H1 (cell line): ENCODE measurements at regions not wholly inside any gene's neighbourhood (a gene's known extent, or its start where the extent isn't known, plus 50 kb on each side); places are given as distances from the start of the nearest gene placed in this dataset.
"Not testable (repeated sequence)": the region's sequence is repeated elsewhere in the genome, so short reads cannot be mapped to it uniquely, and the experiment has no call there.

Experiments used
- CTCF ChIA-PET: fragments of 300-600 bp; sonication (Branson Sonifier 250); formaldehyde crosslinking; loops from one replicate; lab custom pipeline; 2021; ENCODE audit not compliant: partially characterized antibody; lab: Charles Lee
- POLR2A ChIA-PET: fragments of 300-600 bp; sonication (Branson Sonifier 250); formaldehyde crosslinking; loops from one replicate; lab custom pipeline; 2021; ENCODE audit warnings: inconsistent platforms; ENCODE audit not compliant: partially characterized antibody; lab: Charles Lee
- DNase-seq, 2 experiments: peaks; one replicate each; pipeline versions ENCODE4 v3.0.0 to v3.0.0-alpha.2; 2010 to 2022; ENCODE audit warnings: low spot score in 2 of 2, low read depth in 1 of 2, mixed read lengths in 1 of 2
- FAIRE-seq: peaks from 2 replicates; lab custom pipeline; 2011; peaks lifted over from hg19 to GRCh38; lab: Jason Lieb, UNC
- H2AFZ ChIP-seq: 2 replicates; pipeline ENCODE4 v1.8.1; 2012; ENCODE audit warnings: low read length, inconsistent platforms
- H2AK5ac ChIP-seq: 2 replicates; pipeline ENCODE4 v1.6.1; 2013; ENCODE audit warnings: low read depth, low read length
- H2BK120ac ChIP-seq: replicated peaks from 2 replicates; pipeline ENCODE3; 2013; ENCODE audit warnings: low read depth, low read length, inconsistent platforms
- H2BK12ac ChIP-seq: 2 replicates; pipeline ENCODE4 v1.6.1; 2013; ENCODE audit warnings: low read depth, low read length
- H2BK15ac ChIP-seq: 2 replicates; pipeline ENCODE4 v1.6.1; 2013; ENCODE audit warnings: low read length
- H2BK20ac ChIP-seq: 2 replicates; pipeline ENCODE4 v1.6.1; 2013; ENCODE audit warnings: low read length
- H2BK5ac ChIP-seq: 2 replicates; pipeline ENCODE4 v1.6.1; 2013; ENCODE audit warnings: low read depth, low read length
- H3K14ac ChIP-seq: 2 replicates; pipeline ENCODE4 v1.6.1; 2013; ENCODE audit warnings: inconsistent platforms; ENCODE audit not compliant: insufficient read length
- H3K18ac ChIP-seq: 2 replicates; pipeline ENCODE4 v1.6.1; 2013; ENCODE audit warnings: low read length; ENCODE audit errors: extremely low read depth
- H3K23ac ChIP-seq: 2 replicates; pipeline ENCODE4 v1.6.1; 2013; ENCODE audit warnings: inconsistent platforms; ENCODE audit not compliant: insufficient read length
- H3K23me2 ChIP-seq: 2 replicates; pipeline ENCODE4 v1.6.1; 2013; ENCODE audit warnings: low read depth, low read length
- H3K27ac ChIP-seq: 2 replicates; pipeline ENCODE4 v1.6.1; 2011; ENCODE audit warnings: low read depth, low read length, inconsistent platforms
- H3K27me3 ChIP-seq, 4 experiments: replicated peaks in 1 of 4; 1 replicate in 1 of 4; 2 replicates in 3 of 4; pipeline versions ENCODE4 v1.6.1 to v1.8.1; 2011 to 2013; ENCODE audit warnings: low read length in 3 of 4, mild to moderate bottlenecking in 3 of 4, inconsistent platforms in 2 of 4, mixed read lengths in 2 of 4, moderate library complexity in 1 of 4; ENCODE audit not compliant: control insufficient read depth in 3 of 4, insufficient read depth in 3 of 4; ENCODE audit errors: extremely low read depth in 1 of 4
- H3K36me3 ChIP-seq, 4 experiments: 2 replicates each; pipeline versions ENCODE4 v1.6.1 to v1.8.1; 2011 to 2013; ENCODE audit warnings: mild to moderate bottlenecking in 4 of 4, low read length in 3 of 4, moderate library complexity in 2 of 4, control low read depth in 1 of 4, inconsistent platforms in 1 of 4; ENCODE audit not compliant: insufficient read depth in 4 of 4, control insufficient read depth in 2 of 4
- H3K4ac ChIP-seq: replicated peaks from 2 replicates; pipeline ENCODE3; 2013; ENCODE audit warnings: low read length, low read depth, mixed read lengths, inconsistent platforms; ENCODE audit not compliant: insufficient read length
- H3K4me1 ChIP-seq, 4 experiments: replicated peaks in 1 of 4; 1 replicate in 1 of 4; 2 replicates in 3 of 4; pipeline versions ENCODE4 v1.6.1 to v1.8.1; 2011 to 2013; ENCODE audit warnings: low read length in 3 of 4, inconsistent platforms in 2 of 4, mixed read lengths in 1 of 4; ENCODE audit not compliant: insufficient read depth in 4 of 4, control insufficient read depth in 3 of 4
- H3K4me2 ChIP-seq, 2 experiments: 2 replicates each; pipeline versions ENCODE4 v1.6.1 to v1.8.1; 2011 to 2013; ENCODE audit warnings: low read depth in 2 of 2, low read length in 2 of 2, control low read depth in 1 of 2, inconsistent platforms in 1 of 2, mild to moderate bottlenecking in 1 of 2; ENCODE audit not compliant: insufficient read depth in 1 of 2
- H3K4me3 ChIP-seq, 4 experiments: fragments of 200-600, 300-600 bp in 1 of 4; sonication (generic), shearing (Covaris generic), sonication (Bioruptor Twin) in 1 of 4; 2 replicates each; pipeline versions ENCODE4 v1.5.1 to v1.8.1; 2011 to 2016; ENCODE audit warnings: low read length in 4 of 4, low read depth in 3 of 4, control low read depth in 2 of 4, inconsistent platforms in 2 of 4, mild to moderate bottlenecking in 2 of 4, mixed read lengths in 1 of 4, moderate library complexity in 1 of 4; ENCODE audit not compliant: insufficient read depth in 2 of 4; ENCODE audit errors: extremely low read depth in 1 of 4
- H3K56ac ChIP-seq: replicated peaks from 2 replicates; pipeline ENCODE3; 2013; ENCODE audit warnings: low read depth, mild to moderate bottlenecking, mixed read lengths, low read length, inconsistent platforms; ENCODE audit not compliant: insufficient read length
- H3K79me1 ChIP-seq: 2 replicates; pipeline ENCODE4 v1.6.1; 2013; ENCODE audit warnings: low read depth, low read length, control low read depth
- H3K79me2 ChIP-seq, 2 experiments: 2 replicates each; pipeline versions ENCODE4 v1.6.1 to v1.8.1; 2012 to 2013; ENCODE audit warnings: low read length in 2 of 2, mild to moderate bottlenecking in 2 of 2, inconsistent platforms in 1 of 2; ENCODE audit not compliant: insufficient read depth in 2 of 2, control insufficient read depth in 1 of 2
- H3K9ac ChIP-seq, 4 experiments: replicated peaks in 1 of 4; 1 replicate in 1 of 4; 2 replicates in 3 of 4; pipeline versions ENCODE4 v1.6.1 to v1.8.1; 2011 to 2013; ENCODE audit warnings: low read depth in 3 of 4, low read length in 3 of 4, control low read depth in 2 of 4, mild to moderate bottlenecking in 2 of 4, moderate library complexity in 2 of 4, inconsistent platforms in 1 of 4; ENCODE audit errors: extremely low read depth in 1 of 4
- H3K9me3 ChIP-seq, 2 experiments: 2 replicates each; pipeline versions ENCODE4 v1.6.1 to v1.8.1; 2012 to 2013; ENCODE audit warnings: mild to moderate bottlenecking in 2 of 2, moderate library complexity in 2 of 2, control low read depth in 1 of 2, inconsistent platforms in 1 of 2, low read depth in 1 of 2, low read length in 1 of 2, mixed read lengths in 1 of 2; ENCODE audit not compliant: insufficient read depth in 2 of 2
- H4K20me1 ChIP-seq, 2 experiments: replicated peaks in 1 of 2; 2 replicates each; pipeline versions ENCODE3 to v1.8.1; 2011 to 2013; ENCODE audit warnings: inconsistent platforms in 2 of 2, low read length in 2 of 2, mild to moderate bottlenecking in 1 of 2; ENCODE audit not compliant: insufficient read depth in 2 of 2, control insufficient read depth in 1 of 2
- H4K5ac ChIP-seq: 2 replicates; pipeline ENCODE4 v1.6.1; 2013; ENCODE audit warnings: low read length, low read depth, mixed read lengths, inconsistent platforms; ENCODE audit not compliant: insufficient read length
- H4K8ac ChIP-seq: 2 replicates; pipeline ENCODE4 v1.8.0; 2013; ENCODE audit warnings: mild to moderate bottlenecking, moderate library complexity, low read length, inconsistent platforms; ENCODE audit not compliant: insufficient read depth; ENCODE audit errors: extremely low read depth
- H4K91ac ChIP-seq: replicated peaks from 2 replicates; pipeline ENCODE3; 2013; ENCODE audit warnings: low read length, mixed read lengths, inconsistent platforms; ENCODE audit not compliant: insufficient read length
- EP300 ChIP-seq, 2 experiments: IDR thresholded peaks; 1 replicate in 1 of 2; 2 replicates in 1 of 2; pipeline ENCODE4 v1.6.1; 2011 to 2012; ENCODE audit warnings: low read depth in 2 of 2, low read length in 2 of 2, mild to moderate bottlenecking in 2 of 2, borderline replicate concordance in 1 of 2, inconsistent platforms in 1 of 2, moderate library complexity in 1 of 2
- GABPA ChIP-seq: IDR thresholded peaks from 2 replicates; pipeline ENCODE4 v1.6.1; 2011; ENCODE audit warnings: mild to moderate bottlenecking, low read length, moderate library complexity, borderline replicate concordance; ENCODE audit not compliant: insufficient read depth
- HDAC6 ChIP-seq: IDR thresholded peaks from one replicate; pipeline ENCODE4 v1.7.1; 2012; ENCODE audit warnings: low read depth, mild to moderate bottlenecking, inconsistent platforms, low read length, moderate library complexity
- POLR2AphosphoS5 ChIP-seq: IDR thresholded peaks from 2 replicates; pipeline ENCODE4 v1.6.1; 2011; ENCODE audit warnings: low read depth, low read length
- SIN3A ChIP-seq, 2 experiments: IDR thresholded peaks in 1 of 2; conservative IDR thresholded peaks in 1 of 2; 2 replicates each; pipeline ENCODE4 v1.6.1; 2011 to 2012; ENCODE audit warnings: low read length in 2 of 2, improper control_type of control experiment in 1 of 2, low read depth in 1 of 2, mild to moderate bottlenecking in 1 of 2
- SP1 ChIP-seq: IDR thresholded peaks from 2 replicates; pipeline ENCODE4 v1.6.1; 2011; ENCODE audit warnings: low read depth, low read length
- SP2 ChIP-seq: IDR thresholded peaks from 2 replicates; pipeline ENCODE4 v1.6.1; 2012; ENCODE audit warnings: mild to moderate bottlenecking, low read length, inconsistent platforms
- WGBS, 2 experiments: shearing (Covaris generic) in 1 of 2; methylation state at CpG; one replicate each; pipeline versions ENCODE4 v1.1.6 to v1.1.7; 2013 to 2015; ENCODE audit warnings: low lambda C conversion rate in 2 of 2, mixed read lengths in 2 of 2, inconsistent platforms in 1 of 2, low coverage in 1 of 2, missing lambda C conversion rate in 1 of 2; ENCODE audit not compliant: insufficient replicate concordance in 2 of 2, insufficient coverage in 1 of 2, insufficient read length in 1 of 2; ENCODE audit errors: extremely low coverage in 1 of 2, missing lambda C conversion rate in 1 of 2; 5-methylcytosine and 5-hydroxymethylcytosine counted together

- TF ChIP-seq SIN3A (conservative IDR thresholded peaks at IDR 0.05 in 1 of 2, IDR thresholded peaks at IDR 0.05 in 1 of 2; ENCODE audit: low read depth in 1 of 2, low read length in 2 of 2) (no peak), GABPA (no peak), SP1 (no peak), HDAC6 (no peak), SP2 (no peak), EP300 (IDR thresholded peaks at IDR 0.05; ENCODE audit: borderline replicate concordance in 1 of 2, low read depth in 2 of 2, low read length in 2 of 2) (no peak), POLR2AphosphoS5 (no peak)
Observed at GRCh38 chr3:69683082-69683806, 56.0 kb upstream of the MITF start (continued).

- H3K23ac ChIP-seq, H3K56ac ChIP-seq, H3K23me2 ChIP-seq, H3K4me2 ChIP-seq, H3K4me3 ChIP-seq, H3K4ac ChIP-seq, H3K36me3 ChIP-seq, H3K79me1 ChIP-seq, H3K9me3 ChIP-seq, FAIRE-seq, H4K8ac ChIP-seq, H2BK15ac ChIP-seq, H2BK20ac ChIP-seq, H2BK120ac ChIP-seq, H3K27ac ChIP-seq, H4K91ac ChIP-seq, H3K9ac ChIP-seq, H3K18ac ChIP-seq, H4K5ac ChIP-seq, DNase-seq, H2AFZ ChIP-seq, H2AK5ac ChIP-seq, H2BK12ac ChIP-seq, POLR2A ChIA-PET, H4K20me1 ChIP-seq, H3K4me1 ChIP-seq, H2BK5ac ChIP-seq, H3K79me2 ChIP-seq, H3K14ac ChIP-seq: not testable (repeated sequence)
- 95% methylated on average over 14 of the region's 30 CpGs; no CpG with 5 or more reads in 1 of the 2 experiments for WGBS, 2 experiments
- H3K27me3 ChIP-seq: peaks cover 13 to 21% (median 18%) of the 10 kb centered on the region in 4 experiments
- CTCF ChIA-PET: interaction anchor here (0.8 to 1.6 kb wide), 3 partner anchors 14 to 352 kb away, joined by 3 to 4 read pairs (median 3); no protein-coding TSS in a partner anchor
Observed at GRCh38 chr3:69677456-69677855, 61.8 kb upstream of the MITF start.
